Endothelial cell of umbilical vein (primary cell): ENCODE measurements at regions not wholly inside any gene's neighbourhood (a gene's known extent, or its start where the extent isn't known, plus 50 kb on each side); places are given as distances from the start of the nearest gene placed in this dataset.

ENCODE experiments used
- EZH2 ChIP-seq: IDR thresholded peaks from 2 replicates; pipeline ENCODE4 v1.6.1; 2012; ENCODE audit warnings: borderline replicate concordance, low read depth, mild to moderate bottlenecking, moderate library complexity, low read length, inconsistent platforms; ENCODE audit not compliant: severe bottlenecking
- POLR2AphosphoS5 ChIP-seq: IDR thresholded peaks from 2 replicates; pipeline ENCODE4 v1.6.1; 2012; ENCODE audit warnings: low read depth, mild to moderate bottlenecking, control low read depth, low read length, moderate library complexity; ENCODE audit not compliant: insufficient read depth
- TF ChIP-seq, protein P1 (sequence below): IDR thresholded peaks from 2 replicates; pipeline ENCODE4 v1.6.1; 2011; ENCODE audit not compliant: insufficient read depth, insufficient read length

DNA sequence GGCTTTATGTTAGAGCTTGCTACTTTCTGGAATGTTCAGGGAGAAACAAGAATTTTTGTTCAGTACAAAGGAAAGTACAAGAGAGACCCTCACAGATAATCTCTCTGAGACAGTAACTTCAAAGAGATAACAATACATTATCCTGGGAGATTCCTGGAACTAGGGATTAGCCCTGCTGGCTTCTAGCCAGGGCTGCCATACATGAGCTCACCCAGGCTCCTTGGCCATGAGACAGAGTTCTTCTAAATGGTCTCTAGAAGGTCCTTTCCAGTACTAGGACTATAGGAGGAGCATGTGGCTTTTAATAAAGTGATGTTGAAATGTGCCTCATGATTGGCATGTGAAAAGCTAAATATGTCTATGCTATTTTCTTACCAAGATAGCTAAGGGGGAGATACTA lies 342.5 kb downstream of the EMP1 start:
- no peak for TF ChIP-seq POLR2AphosphoS5
- no peak for TF ChIP-seq EZH2
- TF ChIP-seq, protein P1, sequence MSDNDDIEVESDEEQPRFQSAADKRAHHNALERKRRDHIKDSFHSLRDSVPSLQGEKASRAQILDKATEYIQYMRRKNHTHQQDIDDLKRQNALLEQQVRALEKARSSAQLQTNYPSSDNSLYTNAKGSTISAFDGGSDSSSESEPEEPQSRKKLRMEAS: no peak
